Spleen (tissue), 7 donors: ENCODE measurements at regions not wholly inside any gene's neighbourhood (a gene's known extent, or its start where the extent isn't known, plus 50 kb on each side); places are given as distances from the start of the nearest gene placed in this dataset.

ENCODE experiments used
- POLR2A ChIP-seq, 3 donors: fragments of 450-650 bp; IDR thresholded peaks; one replicate each; pipeline ENCODE4 v1.5.1; 2017; ENCODE audit warnings: antibody characterized with exemption in 3 of 3, mild to moderate bottlenecking in 1 of 3
- POLR2AphosphoS5 ChIP-seq, 3 donors: sonication (generic); formaldehyde crosslinking; IDR thresholded peaks; one replicate each; pipeline ENCODE4 v1.5.1; 2017; ENCODE audit warnings: antibody characterized with exemption in 3 of 3
- TF ChIP-seq, protein P1 (sequence below), 11 experiments: fragments of 200-600 bp in 7 of 11; fragments of 450-650 bp in 4 of 11; sonication (generic) in 4 of 11; IDR thresholded peaks in 8 of 11; conservative IDR thresholded peaks in 3 of 11; 1 replicate in 7 of 11; 2 replicates in 4 of 11; pipeline versions ENCODE4 v1.4.0 to v1.8.0; 2016 to 2021; ENCODE audit warnings: antibody characterized with exemption in 11 of 11, inconsistent platforms in 4 of 11, mild to moderate bottlenecking in 1 of 11
- donor health status: DM: no; HTN: no; CAD: no; lungs with moderate emphysema.
- donor health status: DM: no; HTN: no; CAD: no.
- donor health status: DM: no; HTN: no; CAD: no.

DNA sequence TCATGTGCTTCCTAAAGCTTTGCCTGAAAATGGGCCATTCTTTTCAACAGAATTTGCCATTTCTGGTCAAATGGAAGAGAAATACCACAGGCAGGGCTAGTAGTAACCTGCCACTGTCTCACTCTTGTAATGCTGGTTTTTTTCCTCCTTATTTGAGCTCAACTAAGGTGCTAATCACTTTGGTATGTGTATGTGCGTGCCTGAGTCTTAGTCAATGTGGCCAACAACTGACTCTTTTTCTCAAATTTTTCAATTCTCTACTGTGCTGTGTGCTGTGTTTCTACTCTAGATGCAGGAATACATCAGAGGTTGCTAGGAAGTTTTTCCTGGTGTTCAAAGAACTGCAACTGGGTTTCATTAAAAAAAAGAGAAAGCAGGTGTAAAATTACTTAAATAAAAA, 870.2 kb downstream of the EFNB2 start:
- TF ChIP-seq, protein P1, sequence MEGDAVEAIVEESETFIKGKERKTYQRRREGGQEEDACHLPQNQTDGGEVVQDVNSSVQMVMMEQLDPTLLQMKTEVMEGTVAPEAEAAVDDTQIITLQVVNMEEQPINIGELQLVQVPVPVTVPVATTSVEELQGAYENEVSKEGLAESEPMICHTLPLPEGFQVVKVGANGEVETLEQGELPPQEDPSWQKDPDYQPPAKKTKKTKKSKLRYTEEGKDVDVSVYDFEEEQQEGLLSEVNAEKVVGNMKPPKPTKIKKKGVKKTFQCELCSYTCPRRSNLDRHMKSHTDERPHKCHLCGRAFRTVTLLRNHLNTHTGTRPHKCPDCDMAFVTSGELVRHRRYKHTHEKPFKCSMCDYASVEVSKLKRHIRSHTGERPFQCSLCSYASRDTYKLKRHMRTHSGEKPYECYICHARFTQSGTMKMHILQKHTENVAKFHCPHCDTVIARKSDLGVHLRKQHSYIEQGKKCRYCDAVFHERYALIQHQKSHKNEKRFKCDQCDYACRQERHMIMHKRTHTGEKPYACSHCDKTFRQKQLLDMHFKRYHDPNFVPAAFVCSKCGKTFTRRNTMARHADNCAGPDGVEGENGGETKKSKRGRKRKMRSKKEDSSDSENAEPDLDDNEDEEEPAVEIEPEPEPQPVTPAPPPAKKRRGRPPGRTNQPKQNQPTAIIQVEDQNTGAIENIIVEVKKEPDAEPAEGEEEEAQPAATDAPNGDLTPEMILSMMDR (IDR thresholded peaks at IDR 0.05 in 8 of 11, conservative IDR thresholded peaks at IDR 0.05 in 3 of 11) = no peak
- no peak for TF ChIP-seq POLR2A (IDR thresholded peaks at IDR 0.05)
- TF ChIP-seq POLR2AphosphoS5 (IDR thresholded peaks at IDR 0.05) = no peak
